B cell (primary cell): ENCODE measurements at regions not wholly inside any gene's neighbourhood (a gene's known extent, or its start where the extent isn't known, plus 50 kb on each side); places are given as distances from the start of the nearest gene placed in this dataset.

Experiments used
- ATAC-seq: fragments of 200-7000 bp; cut with Tn5 transposase; one replicate; pipeline ENCODE4 v1.10.0; 2021; ENCODE audit warnings: low read depth, mild to moderate bottlenecking, moderate number of reproducible peaks, moderate library complexity
- CTCF ChIA-PET: fragments of 350-600 bp; sonication (Branson Sonifier 250); formaldehyde crosslinking; loops from one replicate; lab custom pipeline; 2021; ENCODE audit warnings: antibody characterized with exemption, inconsistent platforms; lab: Charles Lee
- POLR2A ChIA-PET: fragments of 350-600 bp; sonication (Branson Sonifier 250); formaldehyde crosslinking; loops from one replicate; lab custom pipeline; 2021; ENCODE audit warnings: antibody characterized with exemption; lab: Charles Lee
- DNase-seq: peaks from one replicate; pipeline ENCODE4 v3.0.0; 2013
- H2AFZ ChIP-seq: 2 replicates; pipeline ENCODE4 v1.6.1; 2012; ENCODE audit warnings: mild to moderate bottlenecking, low read depth, low read length; ENCODE audit not compliant: insufficient read depth, poor library complexity, severe bottlenecking
- H3K27ac ChIP-seq, 2 donors: 1 replicate in 1 of 2; 2 replicates in 1 of 2; pipeline ENCODE4 v1.5.1; 2012 to 2013; ENCODE audit warnings: low read length in 2 of 2, mild to moderate bottlenecking in 2 of 2, moderate library complexity in 1 of 2
- H3K27me3 ChIP-seq, 4 experiments: fragments of 200-600 bp in 1 of 4; sonication (generic) in 1 of 4; replicated peaks in 1 of 4; 1 replicate in 2 of 4; 2 replicates in 2 of 4; pipeline versions ENCODE4 v1.6.1 to v1.7.0; 2013 to 2016; ENCODE audit warnings: low read length in 3 of 4, mild to moderate bottlenecking in 2 of 4, mixed read lengths in 1 of 4, moderate library complexity in 1 of 4; ENCODE audit not compliant: insufficient read depth in 4 of 4, control insufficient read depth in 3 of 4; ENCODE audit errors: control extremely low read depth in 1 of 4
- H3K36me3 ChIP-seq, 2 experiments: replicated peaks in 1 of 2; 1 replicate in 1 of 2; 2 replicates in 1 of 2; pipeline versions ENCODE4 v1.6.1 to v1.7.1; 2013; ENCODE audit warnings: low read length in 1 of 2; ENCODE audit not compliant: insufficient read depth in 2 of 2, control insufficient read depth in 1 of 2; ENCODE audit errors: control extremely low read depth in 1 of 2, extremely low read depth in 1 of 2
- H3K4me1 ChIP-seq, 2 donors: fragments of 200-600 bp in 1 of 2; sonication (generic) in 1 of 2; 1 replicate in 1 of 2; 2 replicates in 1 of 2; pipeline versions ENCODE4 v1.5.1 to v1.6.1; 2013 to 2017; ENCODE audit warnings: low read length in 2 of 2; ENCODE audit not compliant: control insufficient read depth in 2 of 2, insufficient read depth in 2 of 2
- H3K4me2 ChIP-seq: replicated peaks from 2 replicates; pipeline ENCODE3; 2012; ENCODE audit warnings: mild to moderate bottlenecking, low read depth, low read length; ENCODE audit not compliant: poor library complexity, severe bottlenecking
- H3K4me3 ChIP-seq, 5 experiments: fragments of 200-600 bp in 1 of 5; sonication (generic) in 1 of 5; 1 replicate in 3 of 5; 2 replicates in 2 of 5; pipeline versions ENCODE4 v1.5.1 to v1.7.0; 2011 to 2016; ENCODE audit warnings: low read length in 4 of 5, mild to moderate bottlenecking in 4 of 5, low read depth in 2 of 5, control low read depth in 1 of 5, moderate library complexity in 1 of 5; ENCODE audit not compliant: insufficient read depth in 1 of 5; ENCODE audit errors: control extremely low read depth in 1 of 5, extremely low read depth in 1 of 5
- H3K79me2 ChIP-seq: fragments of 200-600 bp; sonication (generic); one replicate; pipeline ENCODE4 v1.6.0; 2016; ENCODE audit warnings: low read length; ENCODE audit not compliant: control insufficient read depth, insufficient read depth
- H3K9ac ChIP-seq: fragments of 200-600 bp; sonication (generic); 2 replicates; pipeline ENCODE4 v1.6.1; 2017; ENCODE audit warnings: mild to moderate bottlenecking, low read length, moderate library complexity
- H3K9me3 ChIP-seq, 3 donors: one replicate each; pipeline versions ENCODE4 v1.6.1 to v1.7.1; 2013; ENCODE audit warnings: low read length in 2 of 3; ENCODE audit not compliant: control insufficient read depth in 2 of 3, insufficient read depth in 1 of 3; ENCODE audit errors: control extremely low read depth in 1 of 3
- H4K20me1 ChIP-seq: 2 replicates; pipeline ENCODE4 v1.6.0; 2012; ENCODE audit warnings: mild to moderate bottlenecking, low read length; ENCODE audit not compliant: insufficient read depth, control insufficient read depth, poor library complexity, severe bottlenecking
- H3K27ac Mint-ChIP-seq: one replicate; pipeline ENCODE4 v1.8.0; 2021; ENCODE audit warnings: mixed read lengths
- H3K27me3 Mint-ChIP-seq: one replicate; pipeline ENCODE4 v1.8.0; 2021; ENCODE audit warnings: mixed read lengths
- H3K4me1 Mint-ChIP-seq: one replicate; pipeline ENCODE4 v1.8.0; 2021; ENCODE audit warnings: mixed read lengths
- H3K4me3 Mint-ChIP-seq: one replicate; pipeline ENCODE4 v1.8.0; 2021; ENCODE audit warnings: mixed read lengths
- H3K9me3 Mint-ChIP-seq: one replicate; pipeline ENCODE4 v1.8.0; 2022; ENCODE audit warnings: mixed read lengths; ENCODE audit not compliant: insufficient read depth
- EZH2 ChIP-seq: IDR thresholded peaks from 2 replicates; pipeline ENCODE4 v1.6.1; 2012; ENCODE audit warnings: borderline replicate concordance, low read depth, mild to moderate bottlenecking, moderate library complexity, low read length; ENCODE audit not compliant: insufficient read depth, poor library complexity, severe bottlenecking
- WGBS: methylation state at CpG from one replicate; pipeline ENCODE4 v1.1.5; 2013; ENCODE audit warnings: missing lambda C conversion rate; ENCODE audit not compliant: insufficient coverage; 5-methylcytosine and 5-hydroxymethylcytosine counted together
- intact Hi-C: fragments of 100-400 bp; cut with micrococcal nuclease; formaldehyde crosslinking; loops from one replicate; pipeline ENCODE4 v1.10.0; 2022
- TF ChIP-seq, protein P1 (sequence below): fragments of 200-600 bp; IDR thresholded peaks from one replicate; pipeline ENCODE4 v1.8.0; 2022; ENCODE audit warnings: antibody characterized with exemption, mild to moderate bottlenecking

GRCh38 chr14:37663498-37663897 lies 68.1 kb downstream of the TTC6 start:
- no peaks in the 10 kb centered on the region for H3K36me3 ChIP-seq
- DNase-seq (no peak), ATAC-seq (no peak)
- H3K4me1 ChIP-seq, result no peaks in the 10 kb centered on the region
- intact Hi-C loops, result no loop called here
- no peak overlapping the region for H3K27ac Mint-ChIP-seq
- no peaks in the 10 kb centered on the region for H4K20me1 ChIP-seq
- H3K4me2 ChIP-seq, result no peak overlapping the region
- H3K4me1 Mint-ChIP-seq, result no peaks in the 10 kb centered on the region
- no peaks in the 10 kb centered on the region for H3K27me3 Mint-ChIP-seq
- ChIA-PET CTCF (no interaction called here), POLR2A (no interaction called here)
- no peak overlapping the region for H3K27ac ChIP-seq
- H3K79me2 ChIP-seq, result no peaks in the 10 kb centered on the region
- H2AFZ ChIP-seq, result no peak overlapping the region
- peaks cover 0 to 6% (median 0%) of the 10 kb centered on the region in 3 donors for H3K9me3 ChIP-seq
- no peak overlapping the region for H3K9ac ChIP-seq
- no peak overlapping the region for H3K4me3 ChIP-seq
- no peaks in the 10 kb centered on the region for H3K27me3 ChIP-seq
- TF ChIP-seq EZH2, result no peak
- TF ChIP-seq, protein P1, sequence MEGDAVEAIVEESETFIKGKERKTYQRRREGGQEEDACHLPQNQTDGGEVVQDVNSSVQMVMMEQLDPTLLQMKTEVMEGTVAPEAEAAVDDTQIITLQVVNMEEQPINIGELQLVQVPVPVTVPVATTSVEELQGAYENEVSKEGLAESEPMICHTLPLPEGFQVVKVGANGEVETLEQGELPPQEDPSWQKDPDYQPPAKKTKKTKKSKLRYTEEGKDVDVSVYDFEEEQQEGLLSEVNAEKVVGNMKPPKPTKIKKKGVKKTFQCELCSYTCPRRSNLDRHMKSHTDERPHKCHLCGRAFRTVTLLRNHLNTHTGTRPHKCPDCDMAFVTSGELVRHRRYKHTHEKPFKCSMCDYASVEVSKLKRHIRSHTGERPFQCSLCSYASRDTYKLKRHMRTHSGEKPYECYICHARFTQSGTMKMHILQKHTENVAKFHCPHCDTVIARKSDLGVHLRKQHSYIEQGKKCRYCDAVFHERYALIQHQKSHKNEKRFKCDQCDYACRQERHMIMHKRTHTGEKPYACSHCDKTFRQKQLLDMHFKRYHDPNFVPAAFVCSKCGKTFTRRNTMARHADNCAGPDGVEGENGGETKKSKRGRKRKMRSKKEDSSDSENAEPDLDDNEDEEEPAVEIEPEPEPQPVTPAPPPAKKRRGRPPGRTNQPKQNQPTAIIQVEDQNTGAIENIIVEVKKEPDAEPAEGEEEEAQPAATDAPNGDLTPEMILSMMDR, result no peak
- H3K9me3 Mint-ChIP-seq, result peaks cover 8% of the 10 kb centered on the region
- no peak overlapping the region for H3K4me3 Mint-ChIP-seq

- no peak overlapping the region for H3K27ac Mint-ChIP-seq
- intact Hi-C loops, result no loop called here
- Histone ChIP-seq H3K36me3 (no peaks in the 10 kb centered on the region), H3K27ac (no peak overlapping the region), H2AFZ (no peak overlapping the region), H3K79me2 (no peaks in the 10 kb centered on the region), H3K4me1 (no peaks in the 10 kb centered on the region), H3K27me3 (no peaks in the 10 kb centered on the region), H3K9ac (no peak overlapping the region), H3K4me3 (no peak overlapping the region), H4K20me1 (no peaks in the 10 kb centered on the region), H3K9me3 (peaks cover 0 to 6% (median 0%) of the 10 kb centered on the region in 3 donors), H3K4me2 (no peak overlapping the region)
- ATAC-seq (no peak), DNase-seq (no peak)
- WGBS, result 60% methylated on average over 1 of the region's 4 CpGs
- CTCF ChIA-PET, result no interaction called here
- H3K27me3 Mint-ChIP-seq, result no peaks in the 10 kb centered on the region
- no peaks in the 10 kb centered on the region for H3K4me1 Mint-ChIP-seq
- TF ChIP-seq EZH2, result no peak
- TF ChIP-seq, protein P1, result no peak
- POLR2A ChIA-PET, result no interaction called here
- no peak overlapping the region for H3K4me3 Mint-ChIP-seq
- peaks cover 5% of the 10 kb centered on the region for H3K9me3 Mint-ChIP-seq
These were observed 70.0 kb downstream of the TTC6 start for GRCh38 chr14:37665479-37665878.
